ENCODE measurements at regions not wholly inside any gene's neighbourhood (a gene's known extent, or its start where the extent isn't known, plus 50 kb on each side); places are given as distances from the start of the nearest gene placed in this dataset.

DNA sequence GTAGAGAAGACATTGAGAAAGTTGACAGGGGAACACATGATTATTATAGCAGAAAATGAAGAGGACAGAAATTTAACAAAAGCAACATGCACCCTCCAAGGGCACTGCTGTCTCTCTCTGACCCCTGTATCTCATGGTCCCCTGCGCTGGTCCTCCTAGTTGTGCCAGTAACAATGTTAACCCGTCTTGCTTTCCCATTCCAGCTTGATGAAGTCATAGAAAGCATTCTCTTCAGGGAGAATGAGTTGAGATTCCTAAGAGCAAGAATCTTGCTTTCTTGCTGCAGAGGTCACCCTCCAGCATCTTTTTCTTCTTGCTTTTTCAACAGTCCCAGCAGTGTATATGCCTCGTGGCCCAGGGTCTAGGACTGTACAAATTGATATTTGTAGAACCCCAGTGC lies 279.6 kb upstream of the ADAMTSL1 start:
- no peaks in the 10 kb centered on the region for H3K9me3 ChIP-seq (ENCODE audit: insufficient read depth, low read length)
- no peak for TF ChIP-seq EZH2phosphoT487 (IDR thresholded peaks at IDR 0.05; ENCODE audit: low read depth)
- TF ChIP-seq, protein P1, sequence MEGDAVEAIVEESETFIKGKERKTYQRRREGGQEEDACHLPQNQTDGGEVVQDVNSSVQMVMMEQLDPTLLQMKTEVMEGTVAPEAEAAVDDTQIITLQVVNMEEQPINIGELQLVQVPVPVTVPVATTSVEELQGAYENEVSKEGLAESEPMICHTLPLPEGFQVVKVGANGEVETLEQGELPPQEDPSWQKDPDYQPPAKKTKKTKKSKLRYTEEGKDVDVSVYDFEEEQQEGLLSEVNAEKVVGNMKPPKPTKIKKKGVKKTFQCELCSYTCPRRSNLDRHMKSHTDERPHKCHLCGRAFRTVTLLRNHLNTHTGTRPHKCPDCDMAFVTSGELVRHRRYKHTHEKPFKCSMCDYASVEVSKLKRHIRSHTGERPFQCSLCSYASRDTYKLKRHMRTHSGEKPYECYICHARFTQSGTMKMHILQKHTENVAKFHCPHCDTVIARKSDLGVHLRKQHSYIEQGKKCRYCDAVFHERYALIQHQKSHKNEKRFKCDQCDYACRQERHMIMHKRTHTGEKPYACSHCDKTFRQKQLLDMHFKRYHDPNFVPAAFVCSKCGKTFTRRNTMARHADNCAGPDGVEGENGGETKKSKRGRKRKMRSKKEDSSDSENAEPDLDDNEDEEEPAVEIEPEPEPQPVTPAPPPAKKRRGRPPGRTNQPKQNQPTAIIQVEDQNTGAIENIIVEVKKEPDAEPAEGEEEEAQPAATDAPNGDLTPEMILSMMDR (IDR thresholded peaks at IDR 0.05; ENCODE audit: low read depth, low read length), result no peak
- no peak overlapping the region for H3K9ac ChIP-seq (ENCODE audit: low read length)
- H3K27ac ChIP-seq (ENCODE audit: low read length), result no peak overlapping the region
- no peak overlapping the region for H3K4me3 ChIP-seq (ENCODE audit: low read length)
- no peaks in the 10 kb centered on the region for H3K36me3 ChIP-seq (replicated peaks; ENCODE audit: low read depth, low read length)
- 0 out of 2 replicates have a peak, but pooled peaks cover 3% of the 10 kb centered on the region for H3K27me3 ChIP-seq (ENCODE audit: low read depth, low read length)
- no peaks in the 10 kb centered on the region for H3K4me1 ChIP-seq (ENCODE audit: low read length)
- no peaks in the 10 kb centered on the region for H3K79me2 ChIP-seq (ENCODE audit: low read length)
- no peak overlapping the region for H3K4me2 ChIP-seq (ENCODE audit: low read length)
- H2AFZ ChIP-seq (ENCODE audit: low read depth, low read length), result no peak overlapping the region
- H4K20me1 ChIP-seq (ENCODE audit: insufficient read depth, low read length), result no peaks in the 10 kb centered on the region

DNA sequence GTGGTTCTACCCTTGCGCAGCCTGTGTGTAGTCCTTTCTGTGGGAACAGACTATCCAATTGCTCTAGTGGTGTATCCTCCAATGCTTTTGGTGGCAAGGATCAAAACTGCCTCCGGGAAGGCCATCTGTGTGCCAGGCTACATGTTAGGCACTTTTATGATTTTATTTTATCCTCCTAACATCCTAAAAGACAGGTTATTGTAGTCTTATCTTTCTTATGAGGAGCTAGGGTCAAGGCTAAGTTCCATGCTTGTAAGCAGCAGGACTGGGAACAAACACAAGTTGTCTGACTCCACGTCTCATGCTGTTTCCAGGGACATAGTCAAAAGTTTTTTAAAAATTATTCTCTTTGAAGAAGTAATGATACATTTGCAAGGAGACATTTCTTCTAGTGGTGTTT lies 278.7 kb upstream of the ADAMTSL1 start:
- 0 out of 2 replicates have a peak, but pooled peaks cover 3% of the 10 kb centered on the region for H3K27me3 ChIP-seq (ENCODE audit: low read depth, low read length)
- H3K4me1 ChIP-seq (ENCODE audit: low read length), result no peaks in the 10 kb centered on the region
- no peak overlapping the region for H2AFZ ChIP-seq (ENCODE audit: low read depth, low read length)
- H3K9ac ChIP-seq (ENCODE audit: low read length), result no peak overlapping the region
- no peaks in the 10 kb centered on the region for H3K79me2 ChIP-seq (ENCODE audit: low read length)
- no peak overlapping the region for H3K4me2 ChIP-seq (ENCODE audit: low read length)
- H3K27ac ChIP-seq (ENCODE audit: low read length), result no peak overlapping the region
- H3K4me3 ChIP-seq (ENCODE audit: low read length), result no peak overlapping the region
- H3K36me3 ChIP-seq (replicated peaks; ENCODE audit: low read depth, low read length), result no peaks in the 10 kb centered on the region
- no peak for TF ChIP-seq EZH2phosphoT487 (IDR thresholded peaks at IDR 0.05; ENCODE audit: low read depth)
- TF ChIP-seq, protein P1 (IDR thresholded peaks at IDR 0.05; ENCODE audit: low read depth, low read length), result no peak
- H4K20me1 ChIP-seq (ENCODE audit: insufficient read depth, low read length), result no peaks in the 10 kb centered on the region
- H3K9me3 ChIP-seq (ENCODE audit: insufficient read depth, low read length), result no peaks in the 10 kb centered on the region

DNA sequence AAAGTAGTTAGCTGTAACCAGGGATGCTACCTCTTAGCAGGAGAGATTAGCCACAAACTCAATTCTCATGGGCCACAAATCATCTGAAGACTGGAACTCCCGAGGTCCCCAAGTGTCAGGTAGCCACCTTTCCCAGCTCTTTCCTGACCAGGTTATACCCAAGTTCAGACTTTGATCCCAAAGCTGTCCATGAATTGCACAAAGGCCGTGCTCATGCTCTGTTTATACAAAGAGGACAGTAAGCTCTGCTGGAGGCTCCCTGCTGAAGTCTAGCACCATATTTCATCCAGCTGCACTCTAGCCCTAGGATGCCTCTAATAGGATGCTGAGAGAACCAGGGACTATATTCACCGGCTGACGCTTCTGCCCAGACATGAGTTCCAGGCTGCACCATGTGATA lies 271.0 kb upstream of the ADAMTSL1 start:
- TF ChIP-seq, protein P1 (IDR thresholded peaks at IDR 0.05; ENCODE audit: low read depth, low read length), result no peak
- no peak for TF ChIP-seq EZH2phosphoT487 (IDR thresholded peaks at IDR 0.05; ENCODE audit: low read depth)
- no peaks in the 10 kb centered on the region for H3K36me3 ChIP-seq (replicated peaks; ENCODE audit: low read depth, low read length)
- H4K20me1 ChIP-seq (ENCODE audit: insufficient read depth, low read length), result no peaks in the 10 kb centered on the region
- no peak overlapping the region for H3K4me2 ChIP-seq (ENCODE audit: low read length)
- no peaks in the 10 kb centered on the region for H3K79me2 ChIP-seq (ENCODE audit: low read length)
- H3K27ac ChIP-seq (ENCODE audit: low read length), result no peak overlapping the region
- no peak overlapping the region for H2AFZ ChIP-seq (ENCODE audit: low read depth, low read length)
- no peak overlapping the region for H3K4me3 ChIP-seq (ENCODE audit: low read length)
- no peaks in the 10 kb centered on the region for H3K4me1 ChIP-seq (ENCODE audit: low read length)
- H3K9ac ChIP-seq (ENCODE audit: low read length), result no peak overlapping the region
- H3K9me3 ChIP-seq (ENCODE audit: insufficient read depth, low read length), result no peaks in the 10 kb centered on the region
- no peaks in the 10 kb centered on the region for H3K27me3 ChIP-seq (ENCODE audit: low read depth, low read length)

DNA sequence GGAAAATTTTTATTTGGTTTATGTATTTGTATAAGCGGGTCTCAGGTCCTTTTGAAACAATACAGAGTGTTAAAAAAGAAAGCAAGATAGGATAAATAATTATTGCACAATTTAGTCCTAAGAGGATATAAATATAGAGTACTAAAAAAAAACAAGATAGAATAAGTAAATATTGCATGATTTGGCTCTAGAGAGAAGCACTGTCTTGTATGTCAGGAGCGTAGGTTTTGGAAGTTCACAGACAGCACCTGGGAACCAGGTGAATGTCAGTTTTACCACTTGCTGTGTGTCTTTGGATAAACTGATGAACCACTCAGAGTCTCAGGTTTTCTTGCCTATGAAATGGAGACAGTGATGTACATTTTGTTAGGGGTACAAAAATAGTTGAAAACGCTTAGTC lies 266.2 kb upstream of the ADAMTSL1 start:
- no peaks in the 10 kb centered on the region for H3K36me3 ChIP-seq (replicated peaks; ENCODE audit: low read depth, low read length)
- no peaks in the 10 kb centered on the region for H3K27me3 ChIP-seq (ENCODE audit: low read depth, low read length)
- no peak overlapping the region for H3K27ac ChIP-seq (ENCODE audit: low read length)
- H3K4me3 ChIP-seq (ENCODE audit: low read length), result no peak overlapping the region
- H3K4me1 ChIP-seq (ENCODE audit: low read length), result no peaks in the 10 kb centered on the region
- no peak overlapping the region for H3K9ac ChIP-seq (ENCODE audit: low read length)
- no peak overlapping the region for H3K4me2 ChIP-seq (ENCODE audit: low read length)
- no peaks in the 10 kb centered on the region for H4K20me1 ChIP-seq (ENCODE audit: insufficient read depth, low read length)
- no peak overlapping the region for H2AFZ ChIP-seq (ENCODE audit: low read depth, low read length)
- TF ChIP-seq, protein P1 (IDR thresholded peaks at IDR 0.05; ENCODE audit: low read depth, low read length), result no peak
- no peak for TF ChIP-seq EZH2phosphoT487 (IDR thresholded peaks at IDR 0.05; ENCODE audit: low read depth)
- H3K79me2 ChIP-seq (ENCODE audit: low read length), result no peaks in the 10 kb centered on the region
- no peaks in the 10 kb centered on the region for H3K9me3 ChIP-seq (ENCODE audit: insufficient read depth, low read length)
